ENCODE measurements at regions not wholly inside any gene's neighbourhood (a gene's known extent, or its start where the extent isn't known, plus 50 kb on each side); places are given as distances from the start of the nearest gene placed in this dataset.
"Not testable (repeated sequence)": the region's sequence is repeated elsewhere in the genome, so short reads cannot be mapped to it uniquely, and the experiment has no call there.

- no peak for DNase-seq (ENCODE audit: low read depth)
Measured at GRCh38 chr20:52434453-52434852, 242.9 kb upstream of the ZFP64 start.

GRCh38 chr20:52434041-52434425, 242.5 kb upstream of the ZFP64 start:
- no peak for DNase-seq (ENCODE audit: low read depth)

- DNase-seq (ENCODE audit: low read depth) = no peak
Measured at GRCh38 chr20:52433326-52434040, 241.9 kb upstream of the ZFP64 start.

GRCh38 chr20:52432740-52433139, 241.2 kb upstream of the ZFP64 start:
- DNase-seq (ENCODE audit: low read depth) = no peak

- no peak for DNase-seq (ENCODE audit: low read depth)
Measured at GRCh38 chr20:52429029-52429428, 237.4 kb upstream of the ZFP64 start.

- no peak for DNase-seq (ENCODE audit: low read depth)
Measured at GRCh38 chr20:52427960-52428359, 236.4 kb upstream of the ZFP64 start.

GRCh38 chr20:52426856-52427255, 235.3 kb upstream of the ZFP64 start:
- DNase-seq (ENCODE audit: low read depth) = no peak

GRCh38 chr20:52425701-52426100, 234.1 kb upstream of the ZFP64 start:
- DNase-seq (ENCODE audit: low read depth) = no peak

GRCh38 chr20:52425253-52425652, 233.7 kb upstream of the ZFP64 start:
- DNase-seq (ENCODE audit: low read depth) = no peak

- DNase-seq (ENCODE audit: low read depth) = not testable (repeated sequence)
Measured at GRCh38 chr20:52424357-52424942, 232.9 kb upstream of the ZFP64 start.

- not testable (repeated sequence) for DNase-seq (ENCODE audit: low read depth)
Measured at GRCh38 chr20:52423536-52424140, 232.1 kb upstream of the ZFP64 start.

- DNase-seq (ENCODE audit: low read depth) = no peak
Measured at GRCh38 chr20:52422574-52423336, 231.2 kb upstream of the ZFP64 start.

- no peak for DNase-seq (ENCODE audit: low read depth)
Measured at GRCh38 chr20:52420805-52421204, 229.2 kb upstream of the ZFP64 start.

- DNase-seq (ENCODE audit: low read depth) = no peak
Measured at GRCh38 chr20:52419205-52419604, 227.6 kb upstream of the ZFP64 start.

- DNase-seq (ENCODE audit: low read depth) = no peak
Measured at GRCh38 chr20:52416953-52417352, 225.4 kb upstream of the ZFP64 start.

- DNase-seq (ENCODE audit: low read depth) = no peak
Measured at GRCh38 chr20:52411611-52412010, 220.0 kb upstream of the ZFP64 start.

- no peak for DNase-seq (ENCODE audit: low read depth)
Measured at GRCh38 chr20:52410731-52411234, 219.2 kb upstream of the ZFP64 start.

- no peak for DNase-seq (ENCODE audit: low read depth)
Measured at GRCh38 chr20:52410182-52410647, 218.6 kb upstream of the ZFP64 start.

- DNase-seq (ENCODE audit: low read depth) = no peak
Measured at GRCh38 chr20:52405986-52406385, 214.4 kb upstream of the ZFP64 start.

GRCh38 chr20:52405417-52405816, 213.8 kb upstream of the ZFP64 start:
- DNase-seq (ENCODE audit: low read depth) = no peak

- DNase-seq (ENCODE audit: low read depth) = no peak
Measured at GRCh38 chr20:52404671-52405070, 213.1 kb upstream of the ZFP64 start.

GRCh38 chr20:52402950-52403349, 211.4 kb upstream of the ZFP64 start:
- DNase-seq (ENCODE audit: low read depth) = no peak
